Smooth muscle cell (in vitro differentiated cells): ENCODE measurements at regions not wholly inside any gene's neighbourhood (a gene's known extent, or its start where the extent isn't known, plus 50 kb on each side); places are given as distances from the start of the nearest gene placed in this dataset.

Experiments used
- DNase-seq: peaks from one replicate; lab custom pipeline; 2025; ENCODE audit not compliant: unreplicated experiment; lab: John Stamatoyannopoulos, UW
- H2AFZ ChIP-seq: fragments of 200-600 bp; sonication (generic); 2 replicates; pipeline ENCODE4 v1.6.0; 2016; ENCODE audit warnings: antibody characterized with exemption, low read depth, mild to moderate bottlenecking
- H3F3A ChIP-seq: fragments of 200-600 bp; sonication (generic); 2 replicates; pipeline ENCODE4 v1.6.0; 2017; ENCODE audit warnings: antibody characterized with exemption, low read depth
- H3K27ac ChIP-seq: fragments of 200-600 bp; sonication (generic); 2 replicates; pipeline ENCODE4 v1.5.1; 2016; ENCODE audit warnings: low read depth, mild to moderate bottlenecking
- H3K27me3 ChIP-seq: fragments of 200-600 bp; sonication (generic); 2 replicates; pipeline ENCODE4 v1.6.1; 2016; ENCODE audit warnings: low read depth, mild to moderate bottlenecking
- H3K36me3 ChIP-seq: fragments of 200-600 bp; sonication (generic); 2 replicates; pipeline ENCODE4 v1.5.1; 2016; ENCODE audit warnings: low read depth
- H3K4me1 ChIP-seq: fragments of 200-600 bp; sonication (generic); 2 replicates; pipeline ENCODE4 v1.5.1; 2016; ENCODE audit warnings: low read depth
- H3K4me2 ChIP-seq: fragments of 200-600 bp; sonication (generic); 2 replicates; pipeline ENCODE4 v1.6.0; 2016; ENCODE audit warnings: mild to moderate bottlenecking
- H3K4me3 ChIP-seq: fragments of 200-600 bp; sonication (generic); 2 replicates; pipeline ENCODE4 v1.5.1; 2016; ENCODE audit warnings: mild to moderate bottlenecking
- H3K79me2 ChIP-seq: fragments of 200-600 bp; sonication (generic); 2 replicates; pipeline ENCODE4 v1.6.0; 2016; ENCODE audit warnings: low read depth, mild to moderate bottlenecking
- H3K9ac ChIP-seq: fragments of 200-600 bp; sonication (generic); 2 replicates; pipeline ENCODE4 v1.6.0; 2016; ENCODE audit warnings: low read depth
- H3K9me3 ChIP-seq: fragments of 200-600 bp; sonication (generic); replicated peaks from 2 replicates; pipeline ENCODE4 v1.5.1; 2016; ENCODE audit warnings: low read depth
- H4K20me1 ChIP-seq: fragments of 200-600 bp; sonication (generic); 2 replicates; pipeline ENCODE4 v1.6.0; 2016; ENCODE audit warnings: low read depth
- WGBS: methylation state at CpG from one replicate; pipeline ENCODE4 v1.1.7; 2016; ENCODE audit warnings: low lambda C conversion rate; 5-methylcytosine and 5-hydroxymethylcytosine counted together
- TF ChIP-seq, protein P1 (sequence below): fragments of 200-600 bp; sonication (generic); IDR thresholded peaks from 2 replicates; pipeline ENCODE4 v1.5.1; 2017; ENCODE audit warnings: borderline replicate concordance, mild to moderate bottlenecking, antibody characterized with exemption; ENCODE audit not compliant: insufficient read depth, poor library complexity, severe bottlenecking

DNA sequence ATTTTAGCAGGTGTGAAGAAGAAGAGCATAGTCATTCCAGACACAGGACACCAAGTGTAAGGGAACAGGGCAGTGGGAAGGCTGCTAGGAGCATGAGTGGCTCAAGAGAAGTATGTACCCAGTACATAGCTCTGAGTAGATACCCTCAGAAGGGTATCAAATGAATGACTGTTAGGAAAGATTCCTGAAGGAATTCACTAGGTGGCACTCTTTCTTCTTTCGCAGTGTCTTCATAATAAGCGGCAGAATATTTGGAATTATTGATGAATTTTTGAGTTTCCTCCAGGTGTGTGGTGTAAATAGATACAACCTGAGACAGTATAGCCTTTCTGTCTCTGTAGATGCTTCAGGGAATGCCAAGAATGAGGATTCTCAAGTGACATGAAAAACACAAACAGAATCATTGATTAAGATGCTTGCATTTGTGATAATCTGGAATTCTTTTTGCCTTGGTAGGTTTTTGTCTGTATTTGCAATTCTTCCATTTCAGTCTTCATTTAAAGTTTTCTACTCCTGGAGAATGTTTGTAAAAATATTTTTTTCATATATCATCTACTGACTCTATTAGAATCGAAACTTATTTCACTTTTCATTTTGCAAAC, 264.3 kb upstream of the RIMS1 start:
- H3K4me1 ChIP-seq = no peaks in the 10 kb centered on the region
- H3K9ac ChIP-seq = no peak overlapping the region
- 50% methylated on average over 3 of the region's 3 CpGs for WGBS
- DNase-seq = no peak
- no peaks in the 10 kb centered on the region for H3K27me3 ChIP-seq
- no peak overlapping the region for H3K27ac ChIP-seq
- no peaks in the 10 kb centered on the region for H3K79me2 ChIP-seq
- no peaks in the 10 kb centered on the region for H4K20me1 ChIP-seq
- no peaks in the 10 kb centered on the region for H3F3A ChIP-seq
- H3K4me3 ChIP-seq = no peak overlapping the region
- no peaks in the 10 kb centered on the region for H3K9me3 ChIP-seq
- H3K36me3 ChIP-seq = no peaks in the 10 kb centered on the region
- no peak overlapping the region for H3K4me2 ChIP-seq
- TF ChIP-seq, protein P1, sequence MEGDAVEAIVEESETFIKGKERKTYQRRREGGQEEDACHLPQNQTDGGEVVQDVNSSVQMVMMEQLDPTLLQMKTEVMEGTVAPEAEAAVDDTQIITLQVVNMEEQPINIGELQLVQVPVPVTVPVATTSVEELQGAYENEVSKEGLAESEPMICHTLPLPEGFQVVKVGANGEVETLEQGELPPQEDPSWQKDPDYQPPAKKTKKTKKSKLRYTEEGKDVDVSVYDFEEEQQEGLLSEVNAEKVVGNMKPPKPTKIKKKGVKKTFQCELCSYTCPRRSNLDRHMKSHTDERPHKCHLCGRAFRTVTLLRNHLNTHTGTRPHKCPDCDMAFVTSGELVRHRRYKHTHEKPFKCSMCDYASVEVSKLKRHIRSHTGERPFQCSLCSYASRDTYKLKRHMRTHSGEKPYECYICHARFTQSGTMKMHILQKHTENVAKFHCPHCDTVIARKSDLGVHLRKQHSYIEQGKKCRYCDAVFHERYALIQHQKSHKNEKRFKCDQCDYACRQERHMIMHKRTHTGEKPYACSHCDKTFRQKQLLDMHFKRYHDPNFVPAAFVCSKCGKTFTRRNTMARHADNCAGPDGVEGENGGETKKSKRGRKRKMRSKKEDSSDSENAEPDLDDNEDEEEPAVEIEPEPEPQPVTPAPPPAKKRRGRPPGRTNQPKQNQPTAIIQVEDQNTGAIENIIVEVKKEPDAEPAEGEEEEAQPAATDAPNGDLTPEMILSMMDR = peak; percentile 51
- H2AFZ ChIP-seq = no peak overlapping the region

- no peaks in the 10 kb centered on the region for H3K27me3 ChIP-seq
- WGBS = 77% methylated on average over 2 of the region's 2 CpGs
- no peaks in the 10 kb centered on the region for H3K9me3 ChIP-seq
- TF ChIP-seq, protein P1 = no peak
- H3F3A ChIP-seq = no peaks in the 10 kb centered on the region
- no peaks in the 10 kb centered on the region for H3K36me3 ChIP-seq
- no peaks in the 10 kb centered on the region for H3K79me2 ChIP-seq
- H4K20me1 ChIP-seq = no peaks in the 10 kb centered on the region
- no peak overlapping the region for H3K27ac ChIP-seq
- H3K4me3 ChIP-seq = no peak overlapping the region
- H3K9ac ChIP-seq = no peak overlapping the region
- no peaks in the 10 kb centered on the region for H3K4me1 ChIP-seq
- no peak for DNase-seq
- H3K4me2 ChIP-seq = no peak overlapping the region
- H2AFZ ChIP-seq = no peak overlapping the region
Measured at GRCh38 chr6:71642120-71642519, 244.2 kb upstream of the RIMS1 start.

- Histone ChIP-seq H3K27ac (no peak overlapping the region), H4K20me1 (no peaks in the 10 kb centered on the region), H3K4me2 (no peak overlapping the region), H3K4me1 (no peaks in the 10 kb centered on the region), H3K9me3 (no peaks in the 10 kb centered on the region), H3F3A (no peaks in the 10 kb centered on the region), H3K4me3 (no peak overlapping the region), H3K36me3 (no peaks in the 10 kb centered on the region), H3K27me3 (no peaks in the 10 kb centered on the region), H3K79me2 (no peaks in the 10 kb centered on the region), H2AFZ (no peak overlapping the region), H3K9ac (no peak overlapping the region)
- DNase-seq = no peak
- WGBS = 96% methylated on average over 4 of the region's 4 CpGs
- TF ChIP-seq, protein P1 = no peak
Measured at GRCh38 chr6:71642793-71643192, 243.6 kb upstream of the RIMS1 start.

DNA sequence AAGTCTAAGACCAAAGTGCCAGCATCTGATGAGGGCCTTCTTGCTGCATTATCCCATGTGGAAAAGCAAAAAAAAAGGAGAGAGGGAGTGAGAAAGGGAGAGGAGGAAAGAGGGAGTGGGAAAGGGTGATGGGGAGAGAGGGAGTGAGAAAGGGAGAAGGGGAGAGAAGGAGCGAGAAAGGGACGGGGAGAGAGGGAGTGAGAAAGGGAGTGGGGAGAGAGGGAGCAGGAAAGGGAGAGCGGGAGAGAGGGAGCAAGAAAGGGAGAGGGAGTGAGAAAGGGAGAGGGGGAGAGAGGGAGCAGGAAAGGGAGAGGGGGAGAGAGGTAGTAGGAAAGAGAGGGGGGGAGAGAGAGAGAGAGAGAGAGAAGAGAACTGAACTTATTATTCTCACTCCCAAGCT, 241.1 kb upstream of the RIMS1 start:
- DNase-seq = no peak
- H3K9me3 ChIP-seq = no peaks in the 10 kb centered on the region
- no peak overlapping the region for H2AFZ ChIP-seq
- H3K9ac ChIP-seq = no peak overlapping the region
- 40% methylated on average over 1 of the region's 3 CpGs for WGBS
- no peaks in the 10 kb centered on the region for H3K27me3 ChIP-seq
- H3K4me3 ChIP-seq = no peak overlapping the region
- TF ChIP-seq, protein P1 = no peak
- no peak overlapping the region for H3K27ac ChIP-seq
- no peaks in the 10 kb centered on the region for H3K36me3 ChIP-seq
- H3K4me2 ChIP-seq = no peak overlapping the region
- H3K79me2 ChIP-seq = no peaks in the 10 kb centered on the region
- H4K20me1 ChIP-seq = no peaks in the 10 kb centered on the region
- no peaks in the 10 kb centered on the region for H3F3A ChIP-seq
- no peaks in the 10 kb centered on the region for H3K4me1 ChIP-seq
